ENCODE measurements at regions not wholly inside any gene's neighbourhood (a gene's known extent, or its start where the extent isn't known, plus 50 kb on each side); places are given as distances from the start of the nearest gene placed in this dataset.

GRCh38 chr6:8543714-8544113, 108.4 kb upstream of the SLC35B3 start:
- DNase-seq: no peak

- DNase-seq: peak; percentile 72
Measured at GRCh38 chr6:8539453-8539852, 104.1 kb upstream of the SLC35B3 start.

- DNase-seq: no peak
Measured at GRCh38 chr6:8536122-8536521, 100.8 kb upstream of the SLC35B3 start.

- DNase-seq: no peak
Measured at GRCh38 chr6:8535519-8535918, 100.2 kb upstream of the SLC35B3 start.

GRCh38 chr6:8530785-8531435, 95.6 kb upstream of the SLC35B3 start:
- peak; percentile 74 for DNase-seq

- no peak for DNase-seq
Measured at GRCh38 chr6:8529250-8529649, 93.9 kb upstream of the SLC35B3 start.

GRCh38 chr6:8527818-8528217, 92.5 kb upstream of the SLC35B3 start:
- no peak for DNase-seq

- no peak for DNase-seq
Measured at GRCh38 chr6:8526624-8527023, 91.3 kb upstream of the SLC35B3 start.

- no peak for DNase-seq
Measured at GRCh38 chr6:8525370-8525769, 90.0 kb upstream of the SLC35B3 start.

- DNase-seq: peak; percentile 81
Measured at GRCh38 chr6:8513174-8513573, 77.8 kb upstream of the SLC35B3 start.

GRCh38 chr6:8507286-8507685, 71.9 kb upstream of the SLC35B3 start:
- DNase-seq: no peak

- no peak for DNase-seq
Measured at GRCh38 chr6:8506126-8506525, 70.8 kb upstream of the SLC35B3 start.

- DNase-seq: peak; percentile 58
Measured at GRCh38 chr6:8499540-8499939, 64.2 kb upstream of the SLC35B3 start.

- no peak for DNase-seq
Measured at GRCh38 chr6:8494730-8495129, 59.4 kb upstream of the SLC35B3 start.

GRCh38 chr6:8492536-8493133, 57.3 kb upstream of the SLC35B3 start:
- DNase-seq: peak; percentile 61

Data from NCI-H69 (cell line).